ENCODE measurements at regions not wholly inside any gene's neighbourhood (a gene's known extent, or its start where the extent isn't known, plus 50 kb on each side); places are given as distances from the start of the nearest gene placed in this dataset.
"Not testable (repeated sequence)": the region's sequence is repeated elsewhere in the genome, so short reads cannot be mapped to it uniquely, and the experiment has no call there.

DNA sequence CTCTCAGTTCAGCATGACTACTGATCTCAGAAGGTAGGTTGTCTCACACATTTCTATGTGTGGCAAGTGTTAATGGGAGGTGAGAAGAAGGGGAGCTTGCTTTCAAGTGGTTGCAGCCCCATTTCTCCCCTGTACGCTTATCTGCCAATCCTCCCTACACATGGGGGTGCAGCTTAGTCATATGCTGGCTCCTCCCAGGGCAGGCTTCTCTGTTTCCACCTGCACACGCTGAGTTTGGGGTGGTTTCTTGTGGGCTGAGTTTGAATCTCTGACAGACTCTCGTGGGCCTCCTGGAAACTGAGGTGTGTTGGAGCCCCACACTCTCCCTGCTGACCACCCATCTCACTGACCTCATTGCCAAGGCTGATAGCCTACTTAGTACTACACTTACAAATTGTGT lies 435.8 kb upstream of the MTPN start:
- no peak overlapping the region for H3K9ac ChIP-seq (ENCODE audit: low read length)
- no peaks in the 10 kb centered on the region for H3K9me3 ChIP-seq (ENCODE audit: control insufficient read depth, low read length)
- no peak overlapping the region for H3K4me3 ChIP-seq (ENCODE audit: low read length)
- H3K4me1 ChIP-seq (ENCODE audit: control insufficient read depth, insufficient read depth, low read length): no peaks in the 10 kb centered on the region
- H3K27me3 ChIP-seq (replicated peaks; ENCODE audit: control insufficient read depth, insufficient read depth, low read length): no peaks in the 10 kb centered on the region
- DNase-seq (ENCODE audit: low read depth): no peak
- no peaks in the 10 kb centered on the region for H3K36me3 ChIP-seq (ENCODE audit: control insufficient read depth, insufficient read depth, low read length, severe bottlenecking)

DNA sequence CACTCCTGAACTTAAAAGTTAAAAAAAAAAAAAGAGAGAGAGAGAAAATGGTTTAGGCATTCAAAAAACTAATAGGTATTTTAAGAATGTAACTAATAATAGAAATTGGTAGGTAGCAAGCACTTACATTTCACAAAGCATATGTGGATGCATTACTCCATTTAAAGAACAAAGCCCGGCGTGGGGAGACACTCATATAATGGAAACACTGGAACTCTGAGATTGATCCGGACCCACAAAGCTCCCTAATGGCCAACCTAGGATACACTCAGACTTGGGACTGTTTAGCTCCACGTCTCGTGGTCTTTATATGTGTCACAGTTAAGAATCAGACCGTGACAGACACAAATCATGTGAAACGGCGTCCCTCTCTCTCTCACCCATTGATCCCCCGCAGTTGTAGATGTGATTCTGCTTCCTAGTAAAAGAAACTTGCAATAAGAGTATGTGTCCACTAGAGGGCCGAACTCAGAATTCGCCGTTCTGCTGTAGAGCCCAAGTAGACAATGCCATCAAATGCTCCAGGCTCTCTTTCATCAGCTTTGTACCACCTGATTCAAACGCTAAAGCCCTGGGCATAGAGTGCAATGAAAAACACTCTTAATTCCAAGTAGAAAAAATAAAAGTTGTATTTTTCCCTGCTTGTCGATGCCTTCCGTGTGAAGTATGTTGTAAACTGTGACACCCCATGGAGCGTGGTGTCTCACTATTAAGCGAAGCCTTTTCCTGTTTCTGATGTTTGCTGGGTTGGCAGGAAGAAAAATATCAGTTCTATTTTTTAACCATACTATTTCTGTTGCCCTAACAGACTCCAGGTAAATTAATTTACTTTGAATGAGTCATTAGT lies 429.0 kb upstream of the MTPN start:
- peaks cover 8% of the 10 kb centered on the region for H3K27me3 ChIP-seq (replicated peaks; ENCODE audit: control insufficient read depth, insufficient read depth, low read length)
- no peak overlapping the region for H3K9ac ChIP-seq (ENCODE audit: low read length)
- DNase-seq (ENCODE audit: low read depth): peak; percentile 83
- no peaks in the 10 kb centered on the region for H3K4me1 ChIP-seq (ENCODE audit: control insufficient read depth, insufficient read depth, low read length)
- H3K9me3 ChIP-seq (ENCODE audit: control insufficient read depth, low read length): no peaks in the 10 kb centered on the region
- H3K4me3 ChIP-seq (ENCODE audit: low read length): no peak overlapping the region
- H3K36me3 ChIP-seq (ENCODE audit: control insufficient read depth, insufficient read depth, low read length, severe bottlenecking): no peaks in the 10 kb centered on the region

DNA sequence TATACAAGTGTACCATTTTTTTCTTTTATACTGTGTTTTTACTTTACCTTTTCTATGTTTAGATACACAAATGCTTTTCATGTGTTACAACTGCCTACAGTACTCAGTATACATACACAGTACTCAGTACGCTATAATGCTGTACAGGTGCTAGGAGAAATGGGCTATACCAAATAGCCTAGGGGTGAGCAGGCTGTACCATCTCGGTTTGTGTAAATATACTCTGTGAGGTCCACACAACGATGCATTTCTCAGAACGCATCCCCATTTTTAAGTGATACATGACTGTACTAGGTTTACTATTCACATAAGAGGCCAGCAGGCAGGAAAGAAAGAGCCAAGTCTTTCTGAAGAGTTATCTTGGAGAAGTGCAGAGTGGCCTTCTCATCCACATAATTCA lies 426.4 kb upstream of the MTPN start:
- Histone ChIP-seq H3K9me3 (ENCODE audit: control insufficient read depth, low read length) (no peaks in the 10 kb centered on the region), H3K36me3 (ENCODE audit: control insufficient read depth, insufficient read depth, low read length, severe bottlenecking) (no peaks in the 10 kb centered on the region), H3K27me3 (replicated peaks; ENCODE audit: control insufficient read depth, insufficient read depth, low read length) (peaks cover 8% of the 10 kb centered on the region), H3K4me3 (ENCODE audit: low read length) (no peak overlapping the region), H3K4me1 (ENCODE audit: control insufficient read depth, insufficient read depth, low read length) (no peaks in the 10 kb centered on the region), H3K9ac (ENCODE audit: low read length) (no peak overlapping the region)
- DNase-seq (ENCODE audit: low read depth): no peak

- DNase-seq (ENCODE audit: low read depth): no peak
- H3K9ac ChIP-seq (ENCODE audit: low read length): no peak overlapping the region
- no peaks in the 10 kb centered on the region for H3K9me3 ChIP-seq (ENCODE audit: control insufficient read depth, low read length)
- no peaks in the 10 kb centered on the region for H3K27me3 ChIP-seq (replicated peaks; ENCODE audit: control insufficient read depth, insufficient read depth, low read length)
- no peaks in the 10 kb centered on the region for H3K36me3 ChIP-seq (ENCODE audit: control insufficient read depth, insufficient read depth, low read length, severe bottlenecking)
- no peak overlapping the region for H3K4me3 ChIP-seq (ENCODE audit: low read length)
- no peaks in the 10 kb centered on the region for H3K4me1 ChIP-seq (ENCODE audit: control insufficient read depth, insufficient read depth, low read length)
Observed at GRCh38 chr7:136400877-136401276, 423.7 kb upstream of the MTPN start.

DNA sequence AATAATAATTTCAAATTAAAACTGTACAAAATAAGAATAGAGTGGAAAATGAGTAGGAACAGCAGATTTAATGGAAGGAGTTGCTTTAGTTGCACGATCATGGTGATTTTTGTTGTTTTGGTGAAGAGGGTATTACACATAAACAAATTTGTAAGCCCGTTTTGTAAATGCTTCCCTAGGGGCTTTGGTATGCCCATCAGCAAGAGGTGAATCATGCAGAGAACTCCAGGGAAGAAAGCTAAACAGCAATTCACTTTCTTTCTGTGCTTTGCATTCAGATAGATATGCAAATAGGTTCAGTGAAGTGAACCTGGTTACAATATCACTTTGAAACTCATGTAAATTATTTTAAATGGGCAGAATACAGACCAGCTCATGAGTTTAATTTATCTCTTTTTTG lies 422.2 kb upstream of the MTPN start:
- H3K36me3 ChIP-seq (ENCODE audit: control insufficient read depth, insufficient read depth, low read length, severe bottlenecking): no peaks in the 10 kb centered on the region
- no peaks in the 10 kb centered on the region for H3K9me3 ChIP-seq (ENCODE audit: control insufficient read depth, low read length)
- no peak for DNase-seq (ENCODE audit: low read depth)
- no peaks in the 10 kb centered on the region for H3K27me3 ChIP-seq (replicated peaks; ENCODE audit: control insufficient read depth, insufficient read depth, low read length)
- H3K4me1 ChIP-seq (ENCODE audit: control insufficient read depth, insufficient read depth, low read length): no peaks in the 10 kb centered on the region
- no peak overlapping the region for H3K4me3 ChIP-seq (ENCODE audit: low read length)
- H3K9ac ChIP-seq (ENCODE audit: low read length): no peak overlapping the region

- Histone ChIP-seq H3K36me3 (ENCODE audit: control insufficient read depth, insufficient read depth, low read length, severe bottlenecking) (no peaks in the 10 kb centered on the region), H3K9ac (ENCODE audit: low read length) (no peak overlapping the region), H3K4me3 (ENCODE audit: low read length) (no peak overlapping the region), H3K27me3 (replicated peaks; ENCODE audit: control insufficient read depth, insufficient read depth, low read length) (no peaks in the 10 kb centered on the region), H3K9me3 (ENCODE audit: control insufficient read depth, low read length) (no peaks in the 10 kb centered on the region), H3K4me1 (ENCODE audit: control insufficient read depth, insufficient read depth, low read length) (no peaks in the 10 kb centered on the region)
- DNase-seq (ENCODE audit: low read depth): no peak
Observed at GRCh38 chr7:136392856-136393255, 415.7 kb upstream of the MTPN start.

- Histone ChIP-seq H3K4me1 (ENCODE audit: control insufficient read depth, insufficient read depth, low read length) (no peaks in the 10 kb centered on the region), H3K9ac (ENCODE audit: low read length) (no peak overlapping the region), H3K27me3 (replicated peaks; ENCODE audit: control insufficient read depth, insufficient read depth, low read length) (no peaks in the 10 kb centered on the region), H3K36me3 (ENCODE audit: control insufficient read depth, insufficient read depth, low read length, severe bottlenecking) (no peaks in the 10 kb centered on the region), H3K9me3 (ENCODE audit: control insufficient read depth, low read length) (no peaks in the 10 kb centered on the region), H3K4me3 (ENCODE audit: low read length) (no peak overlapping the region)
- DNase-seq (ENCODE audit: low read depth): no peak
Observed at GRCh38 chr7:136391371-136391770, 414.2 kb upstream of the MTPN start.

DNA sequence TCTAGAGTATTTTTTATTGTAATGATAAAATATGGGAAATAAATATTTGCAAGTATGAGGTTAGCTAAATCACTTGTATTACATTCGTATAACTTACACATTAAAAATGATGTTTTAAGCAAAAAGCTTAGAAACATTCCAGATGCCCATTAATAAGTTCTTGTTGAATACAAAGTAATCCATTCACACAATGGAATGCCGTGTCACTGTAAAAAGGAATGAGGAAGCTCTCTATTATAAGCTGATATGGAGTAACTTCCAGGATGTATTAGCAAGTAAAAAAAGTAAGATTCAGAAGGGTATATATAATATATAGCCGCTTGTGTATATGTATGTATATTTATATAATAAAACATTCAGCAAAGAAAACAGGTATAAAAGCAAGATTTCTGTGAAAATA lies 412.8 kb upstream of the MTPN start:
- DNase-seq (ENCODE audit: low read depth): no peak
- Histone ChIP-seq H3K36me3 (ENCODE audit: control insufficient read depth, insufficient read depth, low read length, severe bottlenecking) (no peaks in the 10 kb centered on the region), H3K27me3 (replicated peaks; ENCODE audit: control insufficient read depth, insufficient read depth, low read length) (no peaks in the 10 kb centered on the region), H3K4me1 (ENCODE audit: control insufficient read depth, insufficient read depth, low read length) (no peaks in the 10 kb centered on the region), H3K9me3 (ENCODE audit: control insufficient read depth, low read length) (no peaks in the 10 kb centered on the region), H3K4me3 (ENCODE audit: low read length) (no peak overlapping the region), H3K9ac (ENCODE audit: low read length) (no peak overlapping the region)

GRCh38 chr7:136386876-136387275 lies 409.7 kb upstream of the MTPN start:
- no peak overlapping the region for H3K4me3 ChIP-seq (ENCODE audit: low read length)
- H3K4me1 ChIP-seq (ENCODE audit: control insufficient read depth, insufficient read depth, low read length): no peaks in the 10 kb centered on the region
- no peak for DNase-seq (ENCODE audit: low read depth)
- no peaks in the 10 kb centered on the region for H3K9me3 ChIP-seq (ENCODE audit: control insufficient read depth, low read length)
- H3K36me3 ChIP-seq (ENCODE audit: control insufficient read depth, insufficient read depth, low read length, severe bottlenecking): no peaks in the 10 kb centered on the region
- H3K9ac ChIP-seq (ENCODE audit: low read length): no peak overlapping the region
- H3K27me3 ChIP-seq (replicated peaks; ENCODE audit: control insufficient read depth, insufficient read depth, low read length): no peaks in the 10 kb centered on the region

- not testable (repeated sequence) for H3K36me3 ChIP-seq (ENCODE audit: control insufficient read depth, insufficient read depth, low read length, severe bottlenecking); H3K9ac ChIP-seq (ENCODE audit: low read length); DNase-seq (ENCODE audit: low read depth); H3K27me3 ChIP-seq (replicated peaks; ENCODE audit: control insufficient read depth, insufficient read depth, low read length); H3K4me3 ChIP-seq (ENCODE audit: low read length); H3K9me3 ChIP-seq (ENCODE audit: control insufficient read depth, low read length); H3K4me1 ChIP-seq (ENCODE audit: control insufficient read depth, insufficient read depth, low read length)
Observed at GRCh38 chr7:136371409-136371808, 394.2 kb upstream of the MTPN start.

DNA sequence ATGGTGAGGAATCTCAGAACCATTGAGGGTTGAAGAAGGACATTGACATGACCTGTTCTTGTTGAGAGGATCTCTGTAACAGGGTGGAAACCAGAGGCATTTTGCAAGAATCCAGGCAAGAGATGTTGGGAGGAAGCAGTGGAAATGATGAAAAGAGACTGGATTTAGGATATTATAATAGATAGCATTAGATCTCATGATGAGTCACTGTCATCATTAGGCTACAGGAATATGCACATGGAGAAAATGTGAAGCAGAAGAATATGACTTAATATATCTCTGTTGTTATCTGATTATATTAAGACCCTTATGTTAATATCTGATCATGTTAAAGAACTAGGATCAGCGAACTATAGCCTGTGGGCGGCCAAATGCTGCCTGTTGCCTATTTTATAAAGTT lies 393.0 kb upstream of the MTPN start:
- H3K4me3 ChIP-seq (ENCODE audit: low read length): no peak overlapping the region
- no peaks in the 10 kb centered on the region for H3K9me3 ChIP-seq (ENCODE audit: control insufficient read depth, low read length)
- no peak for DNase-seq (ENCODE audit: low read depth)
- no peaks in the 10 kb centered on the region for H3K4me1 ChIP-seq (ENCODE audit: control insufficient read depth, insufficient read depth, low read length)
- H3K27me3 ChIP-seq (replicated peaks; ENCODE audit: control insufficient read depth, insufficient read depth, low read length): no peaks in the 10 kb centered on the region
- no peaks in the 10 kb centered on the region for H3K36me3 ChIP-seq (ENCODE audit: control insufficient read depth, insufficient read depth, low read length, severe bottlenecking)
- H3K9ac ChIP-seq (ENCODE audit: low read length): no peak overlapping the region

GRCh38 chr7:136369225-136369624 lies 392.1 kb upstream of the MTPN start:
- H3K4me1 ChIP-seq (ENCODE audit: control insufficient read depth, insufficient read depth, low read length): no peaks in the 10 kb centered on the region
- no peak overlapping the region for H3K4me3 ChIP-seq (ENCODE audit: low read length)
- no peak overlapping the region for H3K9ac ChIP-seq (ENCODE audit: low read length)
- H3K9me3 ChIP-seq (ENCODE audit: control insufficient read depth, low read length): no peaks in the 10 kb centered on the region
- no peaks in the 10 kb centered on the region for H3K36me3 ChIP-seq (ENCODE audit: control insufficient read depth, insufficient read depth, low read length, severe bottlenecking)
- no peaks in the 10 kb centered on the region for H3K27me3 ChIP-seq (replicated peaks; ENCODE audit: control insufficient read depth, insufficient read depth, low read length)
- DNase-seq (ENCODE audit: low read depth): no peak
